ENCODE measurements at regions not wholly inside any gene's neighbourhood (a gene's known extent, or its start where the extent isn't known, plus 50 kb on each side); places are given as distances from the start of the nearest gene placed in this dataset.
A peak's percentile ranks its signal among the peaks of the same experiment; 100 is the strongest.

- Histone ChIP-seq H3K4me1 (peaks cover 0 to 13% (median 6%) of the 10 kb centered on the region in 3 donors), H3K4me3 (peak overlapping the region in 1 of 4 donors; percentile 14), H3K36me3 (no peaks in the 10 kb centered on the region), H3K27me3 (no peaks in the 10 kb centered on the region), H3K9me3 (no peaks in the 10 kb centered on the region), H3K27ac (peak overlapping the region; percentile 36 to 83 (median 68))
- 61 to 73% methylated on average over 5 of the region's 5 CpGs for WGBS, 2 donors
- TF ChIP-seq CTCF (IDR thresholded peaks at IDR 0.05): no peak
- no peak for TF ChIP-seq POLR2A (IDR thresholded peaks at IDR 0.05)
- intact Hi-C loops (cut with DNase I): loop anchor here (10.0 kb wide), 1 partner anchor 1395 kb away; no protein-coding TSS in a partner anchor
- DNase-seq: no peak
These were observed 76.8 kb upstream of the PITRM1 start for GRCh38 chr10:3249307-3249889.

- intact Hi-C loops (cut with DNase I): loop anchor here (10.0 kb wide), 1 partner anchor 1396 kb away; no protein-coding TSS in a partner anchor
- H3K4me1 ChIP-seq: peaks cover 0 to 13% (median 6%) of the 10 kb centered on the region in 3 donors
These were observed 76.1 kb upstream of the PITRM1 start for GRCh38 chr10:3248526-3249306.

GRCh38 chr10:3245395-3245794 lies 72.8 kb upstream of the PITRM1 start:
- H3K4me1 ChIP-seq: peaks cover 0 to 13% (median 6%) of the 10 kb centered on the region in 3 donors
- H3K4me3 ChIP-seq: no peak overlapping the region
- H3K36me3 ChIP-seq: no peaks in the 10 kb centered on the region
- 79 to 96% methylated on average over 7 to 11 of the region's 11 CpGs for WGBS, 2 donors
- no peak for TF ChIP-seq CTCF (IDR thresholded peaks at IDR 0.05)
- TF ChIP-seq POLR2A (IDR thresholded peaks at IDR 0.05): no peak
- H3K27me3 ChIP-seq: no peaks in the 10 kb centered on the region
- intact Hi-C loops (cut with DNase I): loop anchor here (10.0 kb wide), 1 partner anchor 1399 kb away; no protein-coding TSS in a partner anchor
- H3K27ac ChIP-seq: no peak overlapping the region
- H3K9me3 ChIP-seq: no peaks in the 10 kb centered on the region
- no peak for DNase-seq

More at GRCh38 chr10:3248526-3249306, 76.1 kb upstream of the PITRM1 start:
- Histone ChIP-seq H3K27me3 (no peaks in the 10 kb centered on the region), H3K4me3 (peak overlapping the region in 1 of 4 donors; percentile 14), H3K27ac (peak overlapping the region; percentile 36 to 83 (median 68)), H3K36me3 (no peaks in the 10 kb centered on the region), H3K9me3 (no peaks in the 10 kb centered on the region)
- no peak for DNase-seq
- TF ChIP-seq POLR2A (IDR thresholded peaks at IDR 0.05): no peak
- TF ChIP-seq CTCF (IDR thresholded peaks at IDR 0.05): no peak
- WGBS, 2 donors: 14 to 25% methylated on average over 6 of the region's 6 CpGs

- intact Hi-C loops (cut with DNase I): loop anchor here (10.0 kb wide), 1 partner anchor 1403 kb away; no protein-coding TSS in a partner anchor
- TF ChIP-seq POLR2A (IDR thresholded peaks at IDR 0.05) (no peak), CTCF (IDR thresholded peaks at IDR 0.05) (no peak)
- 83 to 86% methylated on average over 10 of the region's 10 CpGs for WGBS, 2 donors
These were observed 69.5 kb upstream of the PITRM1 start for GRCh38 chr10:3241967-3242650.

More at GRCh38 chr10:3241967-3242650, 69.5 kb upstream of the PITRM1 start:
- Histone ChIP-seq H3K27ac (no peak overlapping the region), H3K27me3 (no peaks in the 10 kb centered on the region), H3K9me3 (no peaks in the 10 kb centered on the region), H3K4me1 (peaks cover 3 to 9% (median 5%) of the 10 kb centered on the region in 3 donors), H3K4me3 (no peak overlapping the region), H3K36me3 (no peaks in the 10 kb centered on the region)
- no peak for DNase-seq
